ENCODE measurements at regions not wholly inside any gene's neighbourhood (a gene's known extent, or its start where the extent isn't known, plus 50 kb on each side); places are given as distances from the start of the nearest gene placed in this dataset.

DNA sequence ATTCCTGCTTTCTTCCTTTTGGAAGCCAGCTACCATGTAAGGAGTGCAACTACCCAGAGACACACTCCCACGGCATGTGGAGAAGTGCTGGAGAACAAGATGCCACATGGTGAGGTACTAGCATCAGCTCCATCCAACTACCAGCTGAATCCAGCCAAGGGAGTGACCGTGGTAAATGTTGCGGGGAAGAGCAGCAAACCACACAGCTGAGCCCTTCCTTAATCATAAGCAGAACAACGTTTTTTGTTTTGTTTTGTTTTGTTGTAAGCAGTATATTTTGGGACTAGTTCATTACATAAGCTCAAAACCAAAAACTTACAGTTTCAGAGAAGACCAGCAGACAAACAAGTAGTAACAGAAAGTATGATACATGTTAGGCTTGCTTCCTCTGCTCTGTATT, 212.6 kb upstream of the ATP10A start:
- no peak overlapping the region for H3K27ac ChIP-seq
- H3K36me3 ChIP-seq (ENCODE audit: insufficient read depth), result no peaks in the 10 kb centered on the region
- no peak for TF ChIP-seq CTCF (conservative IDR thresholded peaks at IDR 0.05; ENCODE audit: low read depth, low read length)
- H3K27me3 ChIP-seq (ENCODE audit: insufficient read depth, low read depth), result no peaks in the 10 kb centered on the region
- H3K9ac ChIP-seq, result no peak overlapping the region
- no peak overlapping the region for H2AFZ ChIP-seq (ENCODE audit: low read depth)
- H4K20me1 ChIP-seq (ENCODE audit: insufficient read depth), result no peaks in the 10 kb centered on the region
- no peaks in the 10 kb centered on the region for H3K4me1 ChIP-seq (ENCODE audit: low read depth, poor library complexity, severe bottlenecking)
- H3K4me3 ChIP-seq (IDR thresholded peaks at IDR 0.05; ENCODE audit: insufficient read depth, low read depth, low read length), result no peak overlapping the region
- no peak overlapping the region for H3K4me2 ChIP-seq
- no peaks in the 10 kb centered on the region for H3K79me2 ChIP-seq (ENCODE audit: insufficient read depth, low read depth)

GRCh38 chr15:26073430-26074333, 210.6 kb upstream of the ATP10A start:
- Histone ChIP-seq H3K27me3 (ENCODE audit: insufficient read depth, low read depth) (no peaks in the 10 kb centered on the region), H3K4me1 (ENCODE audit: low read depth, poor library complexity, severe bottlenecking) (no peaks in the 10 kb centered on the region), H3K4me2 (no peak overlapping the region), H2AFZ (ENCODE audit: low read depth) (no peak overlapping the region), H3K27ac (no peak overlapping the region), H3K79me2 (ENCODE audit: insufficient read depth, low read depth) (no peaks in the 10 kb centered on the region), H3K36me3 (ENCODE audit: insufficient read depth) (no peaks in the 10 kb centered on the region), H3K9ac (no peak overlapping the region), H4K20me1 (ENCODE audit: insufficient read depth) (no peaks in the 10 kb centered on the region), H3K4me3 (IDR thresholded peaks at IDR 0.05; ENCODE audit: insufficient read depth, low read depth, low read length) (no peak overlapping the region)
- no peak for TF ChIP-seq CTCF (conservative IDR thresholded peaks at IDR 0.05; ENCODE audit: low read depth, low read length)

GRCh38 chr15:26070095-26070532, 207.0 kb upstream of the ATP10A start:
- no peak overlapping the region for H2AFZ ChIP-seq (ENCODE audit: low read depth)
- no peaks in the 10 kb centered on the region for H3K4me1 ChIP-seq (ENCODE audit: low read depth, poor library complexity, severe bottlenecking)
- H3K79me2 ChIP-seq (ENCODE audit: insufficient read depth, low read depth), result no peaks in the 10 kb centered on the region
- no peaks in the 10 kb centered on the region for H3K36me3 ChIP-seq (ENCODE audit: insufficient read depth)
- no peaks in the 10 kb centered on the region for H3K27me3 ChIP-seq (ENCODE audit: insufficient read depth, low read depth)
- no peaks in the 10 kb centered on the region for H4K20me1 ChIP-seq (ENCODE audit: insufficient read depth)
- no peak overlapping the region for H3K4me3 ChIP-seq (IDR thresholded peaks at IDR 0.05; ENCODE audit: insufficient read depth, low read depth, low read length)
- no peak overlapping the region for H3K4me2 ChIP-seq
- no peak for TF ChIP-seq CTCF (conservative IDR thresholded peaks at IDR 0.05; ENCODE audit: low read depth, low read length)
- H3K27ac ChIP-seq, result no peak overlapping the region
- H3K9ac ChIP-seq, result no peak overlapping the region

DNA sequence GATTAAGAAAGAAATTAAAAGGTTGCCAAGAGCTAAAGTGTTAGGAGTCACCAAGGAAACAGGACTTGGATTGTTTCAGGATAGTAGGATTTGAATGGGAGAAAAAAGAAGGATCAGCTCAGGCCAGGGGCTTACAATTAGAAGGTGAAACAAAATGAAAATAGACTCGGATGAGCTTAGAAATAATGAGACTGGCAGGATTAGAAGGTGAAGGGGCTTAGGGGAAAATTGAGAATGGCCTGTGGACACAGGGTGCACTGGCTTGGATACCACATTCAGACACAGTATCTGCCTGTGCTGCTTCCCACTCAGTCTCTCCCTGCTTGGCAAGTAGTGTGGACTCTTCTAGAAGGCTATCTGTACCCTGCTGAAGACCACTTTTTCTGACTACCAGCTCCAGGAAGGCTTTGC, 206.1 kb upstream of the ATP10A start:
- Histone ChIP-seq H3K27me3 (ENCODE audit: insufficient read depth, low read depth) (no peaks in the 10 kb centered on the region), H3K9ac (no peak overlapping the region), H3K27ac (no peak overlapping the region), H3K4me1 (ENCODE audit: low read depth, poor library complexity, severe bottlenecking) (no peaks in the 10 kb centered on the region), H3K79me2 (ENCODE audit: insufficient read depth, low read depth) (no peaks in the 10 kb centered on the region), H2AFZ (ENCODE audit: low read depth) (no peak overlapping the region), H3K4me2 (no peak overlapping the region), H4K20me1 (ENCODE audit: insufficient read depth) (no peaks in the 10 kb centered on the region), H3K4me3 (IDR thresholded peaks at IDR 0.05; ENCODE audit: insufficient read depth, low read depth, low read length) (no peak overlapping the region), H3K36me3 (ENCODE audit: insufficient read depth) (no peaks in the 10 kb centered on the region)
- TF ChIP-seq CTCF (conservative IDR thresholded peaks at IDR 0.05; ENCODE audit: low read depth, low read length), result no peak
